GF-D8 (cell line): ENCODE measurements at regions not wholly inside any gene's neighbourhood (a gene's known extent, or its start where the extent isn't known, plus 50 kb on each side); places are given as distances from the start of the nearest gene placed in this dataset.
"Not testable (repeated sequence)": the region's sequence is repeated elsewhere in the genome, so short reads cannot be mapped to it uniquely, and the experiment has no call there.

Experiments used
- DNase-seq: peaks from one replicate; lab custom pipeline; 2025; lab: John Stamatoyannopoulos, UW

- no peak for DNase-seq
Observed at GRCh38 chr13:80952158-80952557, 611.2 kb upstream of the SPRY2 start.

DNA sequence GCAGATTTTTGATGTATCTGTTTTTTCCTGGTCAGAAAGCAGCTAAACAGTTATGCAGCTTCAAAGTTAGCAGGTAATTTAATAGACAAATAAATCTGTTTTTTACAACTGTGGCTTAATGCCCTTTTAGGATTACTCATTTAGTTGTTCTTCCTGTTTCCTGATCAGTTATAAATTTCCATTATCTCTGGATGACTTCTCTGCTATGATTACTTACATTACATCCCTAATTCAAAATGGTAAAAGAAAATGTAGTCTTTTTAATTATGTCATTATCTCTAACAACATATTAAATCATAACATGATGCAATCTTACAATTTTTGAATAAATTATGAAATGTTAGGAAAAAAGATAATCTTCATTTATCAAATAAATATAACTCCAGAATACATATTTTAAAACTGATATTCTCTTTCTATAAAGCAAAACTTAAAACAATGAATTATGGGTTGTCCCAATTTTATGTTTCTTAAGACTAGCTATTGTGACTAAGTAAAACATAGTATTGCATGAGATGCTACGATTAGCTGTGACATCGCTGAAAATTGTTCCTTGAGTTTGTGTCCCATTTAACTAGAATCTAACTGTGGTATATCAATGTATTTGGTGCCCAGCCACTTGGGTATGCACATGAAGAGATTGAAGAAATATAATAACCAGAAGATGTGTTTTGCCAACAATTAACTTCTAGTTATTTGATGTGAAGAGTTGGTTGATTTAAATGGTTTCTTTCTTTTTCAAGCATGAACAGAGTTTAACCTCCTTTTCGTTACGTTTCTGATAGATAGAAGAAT is 605.3 kb upstream of the SPRY2 start:
- no peak for DNase-seq

GRCh38 chr13:80945328-80945727 is 604.4 kb upstream of the SPRY2 start:
- DNase-seq, result no peak

GRCh38 chr13:80939581-80939980 is 598.7 kb upstream of the SPRY2 start:
- no peak for DNase-seq

DNA sequence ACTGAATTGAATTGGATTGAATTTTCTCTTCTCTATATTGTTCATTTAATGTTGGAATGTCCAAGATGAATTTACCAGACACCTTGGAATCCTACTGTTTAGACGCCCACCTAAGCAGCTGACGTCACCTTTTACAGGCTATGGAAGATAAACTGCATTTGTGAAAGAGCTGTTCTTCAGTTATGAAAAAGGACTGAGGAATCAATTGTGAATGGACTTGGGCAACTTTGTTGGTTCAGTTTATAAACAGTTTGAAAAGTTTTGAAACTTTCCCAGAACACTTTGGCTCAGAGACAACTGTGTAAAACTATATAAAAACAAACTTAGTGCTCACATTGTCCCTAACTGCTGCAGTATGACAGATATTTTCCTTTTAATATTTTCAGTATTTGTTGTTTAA is 590.8 kb upstream of the SPRY2 start:
- no peak for DNase-seq

DNA sequence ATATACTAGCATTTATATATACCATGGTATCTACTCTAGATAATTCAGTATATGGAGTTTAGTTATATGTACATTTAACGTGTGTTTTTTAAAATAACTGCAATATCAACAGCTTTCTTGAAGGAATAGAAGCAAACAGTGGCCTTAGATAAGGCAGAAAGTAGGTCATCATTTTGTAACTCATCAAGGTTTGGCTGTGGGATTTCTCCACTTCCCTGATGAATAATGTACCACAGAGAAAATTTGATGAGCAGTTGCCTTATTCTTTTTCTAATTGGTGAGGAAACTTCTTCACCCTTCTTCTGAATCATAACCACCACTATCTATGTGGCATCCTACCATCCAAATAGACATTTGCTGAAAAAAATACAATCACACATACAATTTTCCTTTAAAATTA is 590.2 kb upstream of the SPRY2 start:
- no peak for DNase-seq

DNA sequence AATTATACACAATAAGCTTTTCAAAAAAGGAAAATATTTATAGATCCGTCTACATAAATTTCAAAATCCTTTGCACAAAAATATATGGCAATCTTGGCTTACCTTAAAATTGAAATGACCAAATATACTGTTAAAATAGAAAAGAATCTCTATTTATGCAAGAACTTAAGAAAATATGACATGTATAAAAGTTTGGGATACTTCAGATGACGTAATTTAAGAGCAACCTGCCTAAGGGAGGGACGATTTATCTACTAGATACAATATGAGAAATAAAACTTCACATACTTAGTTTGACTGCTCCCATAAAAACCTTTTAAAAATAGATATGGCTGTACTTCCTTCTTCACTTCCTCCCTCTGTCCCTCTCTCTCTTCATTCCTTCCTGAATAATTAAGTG is 587.3 kb upstream of the SPRY2 start:
- DNase-seq, result no peak

DNA sequence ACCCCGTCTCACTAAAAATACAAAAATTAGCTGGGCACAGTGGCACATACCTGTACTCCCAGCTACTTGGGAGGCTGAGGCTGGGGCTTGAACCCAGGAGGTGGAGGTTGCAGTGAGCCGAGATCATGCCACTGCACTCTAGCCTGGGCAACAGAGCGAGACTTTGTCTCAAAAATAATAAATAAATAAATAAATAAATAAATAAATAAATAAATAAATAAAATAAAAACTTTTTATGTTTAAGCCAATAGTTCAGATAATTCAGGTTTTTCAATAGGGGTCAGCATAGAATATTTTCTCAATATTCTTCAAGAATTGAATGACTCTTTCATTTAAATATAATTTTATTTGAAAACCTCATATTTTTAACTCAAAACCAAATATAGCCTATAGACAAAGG is 585.1 kb upstream of the SPRY2 start:
- DNase-seq, result not testable (repeated sequence)

DNA sequence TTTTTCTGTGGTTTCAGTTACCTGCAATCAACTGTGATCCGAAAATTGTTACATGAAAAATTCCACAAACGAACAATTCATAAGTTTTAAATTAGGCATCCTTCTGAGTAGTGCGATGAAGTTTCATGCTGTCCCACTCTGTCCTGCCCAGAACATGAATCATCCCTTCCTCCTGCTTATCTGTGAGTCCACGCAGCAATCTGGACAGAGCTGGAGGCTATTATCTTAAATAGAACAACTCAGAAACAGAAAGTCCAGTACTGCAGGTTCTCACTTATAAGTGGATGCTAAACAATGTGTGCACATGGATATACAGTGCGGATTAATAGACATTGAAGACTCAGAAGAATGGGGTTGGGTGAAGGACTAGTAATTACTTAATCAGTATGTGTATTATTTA is 583.7 kb upstream of the SPRY2 start:
- DNase-seq, result no peak

DNA sequence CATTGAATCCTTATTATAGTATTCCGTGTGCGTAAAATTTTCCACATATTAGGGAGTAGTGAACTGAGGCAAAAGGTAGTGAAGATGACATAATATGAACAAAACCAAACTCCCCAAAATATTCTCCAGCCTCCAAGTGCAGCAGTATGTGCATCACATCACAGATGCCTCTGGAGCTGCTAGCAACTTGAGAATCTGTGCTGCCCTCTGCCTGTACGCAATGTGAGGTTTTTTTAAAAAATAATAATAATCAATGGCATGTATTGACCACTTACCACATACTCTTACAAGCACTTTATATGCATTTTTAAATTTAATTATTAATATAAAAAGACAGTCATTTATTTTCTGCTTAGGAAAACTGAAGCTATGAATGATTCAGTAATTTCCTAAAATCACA is 583.0 kb upstream of the SPRY2 start:
- DNase-seq, result no peak

GRCh38 chr13:80921971-80922370 is 581.0 kb upstream of the SPRY2 start:
- DNase-seq, result no peak

DNA sequence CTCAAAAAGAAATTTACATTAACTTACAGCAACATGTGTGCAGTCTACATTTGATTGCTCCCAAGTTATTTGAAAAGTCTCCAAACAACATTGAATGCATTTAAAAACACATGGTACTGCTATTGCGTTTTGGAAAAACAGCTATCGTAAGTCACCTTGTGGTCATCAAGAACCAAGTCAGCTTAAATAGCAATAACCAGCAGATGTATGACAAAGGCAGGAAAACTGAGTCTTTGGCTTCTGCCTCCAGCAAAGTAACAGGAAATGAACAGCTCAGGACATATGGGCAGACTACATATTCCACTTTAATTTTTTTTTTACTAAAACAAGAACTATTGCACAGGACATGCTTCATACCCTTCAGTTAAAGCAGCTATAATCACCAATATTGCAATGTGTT is 580.6 kb upstream of the SPRY2 start:
- no peak for DNase-seq

- DNase-seq, result no peak
Observed at GRCh38 chr13:80906860-80907259, 565.9 kb upstream of the SPRY2 start.

DNA sequence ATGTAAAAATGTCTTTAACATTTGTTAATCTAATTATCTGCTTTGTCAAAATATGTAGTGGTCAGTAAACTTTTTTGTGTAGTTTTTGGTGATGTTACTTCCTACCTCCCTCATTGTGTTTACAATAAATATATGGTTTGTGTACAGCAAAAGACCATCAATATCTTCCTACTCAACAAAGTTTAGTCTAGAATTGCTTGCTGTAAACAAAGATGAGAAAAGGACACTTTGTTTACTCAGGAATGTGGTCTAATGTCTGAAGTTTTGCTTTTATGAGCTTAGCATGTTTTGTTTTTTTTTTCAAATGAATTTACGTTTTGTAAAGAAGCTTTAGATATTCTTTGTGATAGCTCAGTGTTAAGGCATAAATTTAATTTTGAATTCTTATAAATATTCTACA is 563.5 kb upstream of the SPRY2 start:
- DNase-seq, result no peak

DNA sequence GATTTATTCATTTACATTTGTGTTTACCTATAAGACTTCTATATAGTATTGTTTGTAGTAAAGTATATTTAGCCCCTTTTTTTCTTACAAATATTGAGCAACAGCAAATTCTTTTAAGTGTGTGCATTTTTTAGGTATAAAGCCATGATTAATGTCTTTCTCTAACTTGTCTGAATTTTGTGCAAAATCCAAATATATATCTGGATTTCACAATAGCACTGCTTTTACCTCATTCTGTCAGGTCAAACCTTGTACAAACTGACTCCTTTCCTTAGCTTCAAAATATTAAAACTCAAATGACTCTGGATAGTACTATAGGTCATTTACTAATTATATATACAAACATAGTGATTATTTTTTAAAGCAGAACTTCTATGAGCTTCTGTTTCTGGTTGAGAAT is 563.0 kb upstream of the SPRY2 start:
- no peak for DNase-seq

GRCh38 chr13:80901530-80901929 is 560.6 kb upstream of the SPRY2 start:
- no peak for DNase-seq

- DNase-seq, result no peak
Observed at GRCh38 chr13:80901111-80901510, 560.2 kb upstream of the SPRY2 start.

DNA sequence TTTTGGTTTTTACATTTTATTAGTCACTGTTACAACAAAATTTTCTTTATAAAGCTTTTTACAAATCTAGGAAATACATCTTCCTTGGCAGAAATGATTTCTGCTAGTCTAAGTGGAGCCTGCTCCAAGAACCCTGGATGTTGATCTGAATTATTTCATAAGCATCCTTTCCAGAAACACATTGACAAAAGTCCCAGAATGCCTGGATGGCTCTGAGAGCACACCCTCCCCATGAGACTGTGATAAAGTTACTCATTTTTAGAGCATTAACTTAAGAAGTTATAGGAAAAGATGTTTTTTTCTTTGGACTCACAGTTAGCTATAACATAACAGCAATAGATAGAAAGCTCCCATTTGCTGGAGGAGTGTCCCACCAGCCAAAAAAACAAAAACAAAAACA is 559.6 kb upstream of the SPRY2 start:
- DNase-seq, result no peak

DNA sequence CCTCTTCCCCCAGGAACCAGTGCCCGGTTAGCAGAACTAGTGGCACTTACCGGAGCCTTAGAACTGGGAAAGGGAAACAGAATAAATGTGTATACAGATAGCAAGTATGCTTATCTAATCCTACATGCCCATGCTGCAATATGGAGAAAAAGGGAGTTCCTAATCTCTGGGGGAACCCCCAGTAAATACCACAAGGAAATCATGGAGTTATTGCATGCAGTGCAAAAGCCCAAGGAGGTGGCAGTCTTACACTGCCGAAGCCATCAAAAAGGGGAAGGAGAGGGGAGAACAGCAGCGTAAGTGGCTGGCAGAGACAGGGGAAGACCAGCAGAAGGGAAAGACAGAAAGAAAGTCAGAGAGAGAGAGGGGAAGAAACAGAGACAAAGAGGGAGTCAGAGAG is 556.7 kb upstream of the SPRY2 start:
- not testable (repeated sequence) for DNase-seq

DNA sequence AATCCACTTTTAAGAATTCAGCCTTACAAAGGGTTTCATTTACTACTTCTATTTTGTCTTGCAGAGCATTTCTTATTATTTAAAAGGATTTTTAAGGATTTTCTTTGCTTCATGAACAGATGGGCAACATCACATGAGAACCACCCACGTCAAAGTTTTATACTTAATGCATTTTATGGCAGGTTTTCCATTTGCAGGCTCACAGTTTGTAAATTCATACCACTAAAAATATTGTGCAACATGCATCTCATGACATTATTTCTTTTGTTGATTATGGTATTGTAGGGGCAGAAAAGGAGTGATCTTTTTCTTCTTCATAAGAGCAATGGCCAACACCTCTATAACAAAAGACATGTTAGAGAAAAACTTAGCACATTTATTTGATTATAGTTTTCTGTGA is 554.0 kb upstream of the SPRY2 start:
- no peak for DNase-seq

DNA sequence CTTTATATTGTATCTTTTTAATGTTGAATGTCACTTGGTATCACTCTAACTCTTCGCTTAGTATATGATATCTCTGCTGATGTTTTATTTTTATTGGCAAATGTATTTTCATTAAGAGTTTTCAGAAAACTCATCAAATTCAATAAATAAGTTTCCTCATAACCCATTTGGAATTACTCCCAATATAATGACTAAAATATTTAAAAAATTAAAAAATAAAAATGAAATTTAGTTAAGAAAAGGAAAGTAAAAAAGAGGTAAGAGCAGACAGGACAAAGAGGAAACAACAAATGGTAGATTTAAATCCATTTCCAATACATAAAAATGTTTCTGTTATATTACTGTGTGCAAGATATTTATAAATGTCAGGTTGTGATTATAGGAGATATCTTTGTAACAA is 548.9 kb upstream of the SPRY2 start:
- DNase-seq, result no peak

DNA sequence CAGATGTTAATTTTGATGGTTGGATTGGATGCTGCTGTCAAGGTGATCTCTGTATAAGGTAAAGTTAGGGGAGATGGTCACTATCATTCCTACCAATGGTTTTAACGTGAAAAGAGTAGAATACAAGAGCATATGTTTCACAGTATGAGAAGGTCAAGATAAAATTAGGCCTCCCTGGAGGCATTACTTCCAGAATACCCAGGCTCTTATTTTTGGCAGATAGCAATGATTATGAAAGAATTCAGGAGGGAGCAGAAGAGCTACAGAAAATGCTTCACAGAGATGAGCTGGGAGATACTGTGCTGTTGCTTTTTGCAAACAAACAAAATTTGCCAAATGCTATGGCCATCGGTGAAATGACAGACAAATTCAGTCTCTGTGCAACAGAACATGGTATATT is 547.5 kb upstream of the SPRY2 start:
- DNase-seq, result no peak

- DNase-seq, result no peak
Observed at GRCh38 chr13:80884056-80884785, 543.3 kb upstream of the SPRY2 start.

DNA sequence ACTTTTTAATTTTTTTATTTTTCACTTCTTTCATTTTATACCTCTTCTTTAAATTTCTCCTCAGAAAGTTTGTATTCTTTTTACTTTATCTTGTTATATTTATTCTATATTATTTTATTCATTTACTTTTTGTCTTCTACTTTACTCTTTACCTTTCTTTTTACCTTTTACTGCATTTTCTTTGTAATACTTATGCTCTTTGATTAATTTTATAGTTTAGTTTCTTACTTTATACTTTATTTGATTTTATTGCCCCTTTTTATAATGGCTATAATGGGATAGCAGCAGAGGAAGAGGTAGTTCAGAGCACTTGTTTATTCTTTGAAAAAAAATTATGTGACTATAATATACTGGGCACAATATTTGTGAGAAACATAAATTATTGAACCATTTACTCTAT is 542.6 kb upstream of the SPRY2 start:
- no peak for DNase-seq
